Stimulated activated CD8-positive, alpha-beta memory T cell treated with anti-CD3 and anti-CD28 coated beads, Interleukin-12 subunit alpha, Interleukin-12 subunit beta, amount 100 ng/mL, for 1 hour (primary cell): ENCODE measurements at regions not wholly inside any gene's neighbourhood (a gene's known extent, or its start where the extent isn't known, plus 50 kb on each side); places are given as distances from the start of the nearest gene placed in this dataset.

Experiments used
- DNase-seq: peaks from one replicate; pipeline ENCODE4 v3.0.0-alpha.2; 2020; ENCODE audit warnings: low read depth

DNA sequence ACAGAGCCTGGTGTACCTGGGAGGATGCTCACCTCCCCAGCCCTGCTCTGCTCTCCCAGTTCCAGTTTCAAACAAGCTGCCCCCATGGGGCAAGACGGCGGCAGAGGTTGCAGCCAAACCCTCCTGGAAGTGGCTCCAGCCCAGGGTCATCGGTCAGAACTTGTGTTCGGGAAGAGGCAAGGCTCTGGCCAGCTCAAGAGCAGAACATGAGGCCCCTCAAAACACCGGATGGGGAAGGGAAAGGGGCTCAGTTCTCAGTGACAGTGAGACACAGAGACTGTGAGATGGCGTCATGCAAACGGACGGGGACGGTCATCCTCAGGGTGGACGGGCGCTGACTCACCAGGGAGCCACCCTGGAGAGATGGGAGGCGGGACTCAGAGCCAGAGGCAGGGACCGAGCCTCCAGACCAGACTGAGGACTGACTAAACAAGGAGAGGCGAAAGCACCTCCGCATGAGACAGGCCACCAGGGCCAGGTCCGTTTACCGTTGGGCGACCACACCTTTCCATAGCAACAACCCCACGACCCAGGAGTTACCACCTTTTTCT, 63.9 kb upstream of the GALNT9 start:
- DNase-seq: no peak

DNA sequence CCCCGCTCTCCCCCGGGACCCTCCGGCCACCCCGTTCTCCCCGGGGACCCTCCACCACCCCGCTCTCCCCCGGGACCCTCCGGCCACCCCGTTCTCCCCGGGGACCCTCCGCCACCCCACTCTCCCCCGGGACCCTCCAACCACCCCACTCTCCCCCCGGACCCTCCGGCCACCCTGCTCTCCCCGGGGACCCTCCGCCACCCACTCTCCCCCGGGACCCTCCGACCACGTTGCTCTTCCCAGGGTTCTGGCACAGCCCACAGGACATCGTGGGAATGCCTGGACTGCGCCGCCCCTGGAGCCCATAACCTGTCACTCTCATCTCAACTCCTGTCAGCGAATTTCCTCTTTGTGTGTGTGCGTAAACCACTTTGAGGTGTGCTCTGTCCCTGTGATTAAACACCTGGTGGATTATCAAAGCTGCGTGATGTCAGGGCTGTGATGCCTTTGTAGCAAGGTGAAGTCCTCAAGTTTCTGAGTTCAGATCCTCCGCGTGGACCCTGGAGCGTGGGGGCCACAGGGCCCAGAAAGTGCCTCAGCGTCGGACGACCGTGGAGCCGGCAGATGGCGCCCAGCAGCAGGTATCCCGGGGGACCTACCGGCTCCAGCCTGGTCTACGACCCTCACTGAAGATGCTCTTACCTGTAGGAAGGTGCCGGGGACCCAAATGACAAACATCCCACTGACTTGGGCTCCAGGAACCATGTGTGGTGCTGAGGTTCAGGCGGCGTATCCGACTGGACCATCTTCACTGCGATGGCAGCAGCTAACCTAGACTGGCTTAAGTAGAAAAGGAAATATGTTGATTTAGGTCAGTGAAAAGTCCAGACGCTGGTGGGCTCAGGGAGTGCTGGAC, 63.2 kb upstream of the GALNT9 start:
- no peak for DNase-seq

DNA sequence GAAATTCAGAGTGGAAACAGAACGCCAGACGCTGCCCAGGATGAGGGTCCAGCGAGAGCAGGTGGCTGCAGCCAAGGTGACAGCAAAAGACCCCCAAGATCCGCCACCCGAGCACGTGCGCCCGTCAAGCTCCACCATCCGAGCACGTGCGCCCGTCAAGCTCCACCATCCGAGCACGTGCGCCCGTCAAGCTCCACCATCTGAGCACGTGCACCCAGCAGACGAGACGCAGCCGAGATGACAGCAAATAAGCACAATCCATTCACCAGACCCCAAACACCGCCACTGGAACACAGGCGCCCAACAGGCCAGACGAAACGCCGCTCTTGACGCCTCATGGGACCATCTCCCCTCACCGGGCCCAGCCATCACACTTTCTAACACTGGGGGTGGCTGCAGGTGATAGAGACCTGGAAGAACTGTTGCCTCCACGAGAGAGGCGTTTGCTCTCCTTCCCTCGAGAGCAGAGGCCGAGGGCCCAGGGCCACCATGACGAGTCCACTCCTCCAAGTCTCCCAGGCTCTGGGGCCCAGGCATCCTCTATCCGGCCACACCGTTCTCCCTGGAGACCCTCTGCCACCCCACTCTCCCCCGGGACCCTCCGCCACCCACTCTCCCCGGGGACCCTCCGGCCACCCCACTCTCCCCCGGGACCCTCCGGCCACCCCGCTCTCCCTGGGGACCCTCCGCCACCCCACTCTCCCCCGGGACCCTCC, 62.1 kb upstream of the GALNT9 start:
- DNase-seq: no peak

DNA sequence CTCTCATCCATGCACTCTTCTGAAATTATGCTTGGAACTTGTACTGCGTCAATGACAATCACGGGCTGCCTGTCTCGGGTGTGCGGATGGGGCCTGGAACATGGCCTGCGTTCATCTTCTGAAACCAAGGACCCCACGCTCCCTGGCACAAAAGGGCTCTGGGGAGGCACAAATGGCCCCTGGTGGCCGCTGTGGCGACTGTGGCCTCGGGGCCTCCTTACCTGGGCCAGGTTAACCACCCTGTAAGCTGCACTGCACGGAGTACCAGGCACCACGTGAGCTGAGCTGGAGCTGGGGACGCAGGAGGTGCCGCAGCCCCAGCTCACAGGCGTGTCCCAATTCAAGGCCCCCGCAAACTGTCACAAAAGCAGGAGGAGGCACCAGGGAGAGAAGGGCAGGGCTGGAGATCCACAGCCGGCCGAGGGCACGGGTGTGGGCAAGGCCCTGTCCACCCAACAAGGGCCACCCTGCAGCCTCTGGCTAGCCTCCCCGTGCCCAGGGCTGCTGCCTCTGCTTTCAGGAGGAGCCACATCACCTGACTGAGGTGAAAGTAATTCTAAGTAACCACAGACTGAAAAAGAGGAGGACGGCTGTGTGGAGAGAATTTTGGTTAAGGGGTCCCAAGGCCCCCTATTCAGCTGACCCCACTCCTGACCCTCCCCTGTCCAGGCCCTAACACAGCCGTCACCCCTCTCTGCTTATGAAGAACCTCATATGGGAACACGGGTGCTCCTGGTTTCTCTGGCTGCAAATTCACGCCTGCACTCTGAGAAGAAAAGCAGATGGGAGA, 61.1 kb upstream of the GALNT9 start:
- no peak for DNase-seq

DNA sequence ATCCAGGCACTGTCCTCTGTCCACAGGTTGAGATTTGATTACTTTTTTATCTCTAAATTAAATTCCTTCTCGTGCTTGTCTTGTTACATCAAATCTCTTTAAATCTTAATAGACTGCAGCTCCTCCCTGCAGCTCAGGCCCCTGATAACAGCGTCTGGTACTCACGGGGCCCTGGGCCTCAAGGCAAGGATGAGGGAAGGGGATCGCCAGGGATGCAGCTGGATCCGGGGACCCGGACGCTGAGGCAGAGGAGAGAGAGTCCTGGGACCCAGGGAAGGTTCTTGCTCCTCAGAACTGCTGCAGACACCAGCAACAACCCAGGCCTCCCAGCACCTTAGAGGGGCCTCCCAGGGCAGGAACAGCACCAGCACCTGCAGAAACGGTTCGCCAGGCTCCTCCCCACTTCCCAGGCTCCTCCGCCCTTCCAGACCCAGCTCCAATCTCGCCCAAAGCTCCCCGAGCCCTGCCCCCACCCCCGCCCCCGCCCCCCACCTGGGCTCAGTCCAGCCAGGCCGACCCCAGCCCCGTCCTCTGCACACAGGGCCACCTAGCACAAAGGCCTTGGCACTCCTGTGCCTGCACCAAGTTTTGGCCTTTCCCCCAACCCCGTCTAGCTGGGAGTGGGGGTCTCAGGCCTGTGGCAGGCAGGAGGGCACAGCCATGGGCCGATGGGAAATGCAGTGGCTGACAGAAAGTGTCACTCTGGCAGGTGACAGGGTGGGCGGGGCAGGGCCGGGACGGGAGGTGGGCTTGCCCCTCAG, 60.3 kb upstream of the GALNT9 start:
- no peak for DNase-seq

DNA sequence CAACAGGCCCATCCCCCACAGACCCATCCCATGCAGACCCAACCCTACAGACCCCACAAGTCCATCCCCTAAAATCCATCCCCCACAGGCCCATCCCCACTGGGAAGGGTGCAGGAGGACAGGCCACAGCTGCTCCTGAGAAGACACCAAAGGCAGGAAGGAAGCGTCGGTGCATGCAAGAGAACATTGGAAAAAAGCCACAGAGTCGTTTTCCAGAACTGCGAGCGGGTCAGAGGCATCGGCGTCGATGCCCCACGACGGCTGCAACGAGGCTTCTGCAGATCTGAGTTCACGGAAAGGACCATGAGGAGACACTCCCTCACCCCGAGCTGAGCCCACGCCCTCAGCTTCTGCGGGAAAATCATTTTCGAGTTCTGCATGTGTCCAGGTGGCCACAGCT, 59.6 kb upstream of the GALNT9 start:
- no peak for DNase-seq

DNA sequence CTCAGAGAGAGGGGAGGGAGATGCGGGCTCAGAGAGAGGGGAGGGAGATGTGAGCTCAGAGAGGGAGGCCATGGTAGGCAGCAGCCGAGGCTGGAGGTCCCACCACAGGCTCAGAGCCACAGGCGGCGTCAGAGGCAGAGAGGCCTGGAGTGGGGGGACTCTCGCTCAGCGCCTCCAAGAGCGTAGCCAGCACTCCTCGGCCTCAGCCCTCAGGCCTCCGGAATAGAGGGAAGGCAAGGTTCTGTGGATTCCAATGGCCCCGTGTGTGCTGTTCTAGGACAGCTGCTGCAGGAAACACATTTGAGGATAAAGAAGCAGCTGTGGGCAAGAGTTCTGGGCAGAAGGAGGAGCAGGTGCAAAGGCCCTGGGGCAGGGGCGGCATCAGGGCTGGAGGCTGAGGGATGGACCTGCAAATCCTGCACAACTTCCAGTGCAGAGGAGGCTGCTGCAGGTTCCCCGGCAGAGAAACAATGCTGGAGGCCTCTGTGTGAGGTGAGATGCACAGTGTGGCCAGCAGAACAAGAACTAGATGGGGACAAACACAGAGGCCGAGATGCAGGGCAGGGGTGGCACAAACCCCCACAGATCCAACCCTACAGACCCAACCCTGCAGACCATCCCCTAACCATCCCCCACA, 59.1 kb upstream of the GALNT9 start:
- no peak for DNase-seq

DNA sequence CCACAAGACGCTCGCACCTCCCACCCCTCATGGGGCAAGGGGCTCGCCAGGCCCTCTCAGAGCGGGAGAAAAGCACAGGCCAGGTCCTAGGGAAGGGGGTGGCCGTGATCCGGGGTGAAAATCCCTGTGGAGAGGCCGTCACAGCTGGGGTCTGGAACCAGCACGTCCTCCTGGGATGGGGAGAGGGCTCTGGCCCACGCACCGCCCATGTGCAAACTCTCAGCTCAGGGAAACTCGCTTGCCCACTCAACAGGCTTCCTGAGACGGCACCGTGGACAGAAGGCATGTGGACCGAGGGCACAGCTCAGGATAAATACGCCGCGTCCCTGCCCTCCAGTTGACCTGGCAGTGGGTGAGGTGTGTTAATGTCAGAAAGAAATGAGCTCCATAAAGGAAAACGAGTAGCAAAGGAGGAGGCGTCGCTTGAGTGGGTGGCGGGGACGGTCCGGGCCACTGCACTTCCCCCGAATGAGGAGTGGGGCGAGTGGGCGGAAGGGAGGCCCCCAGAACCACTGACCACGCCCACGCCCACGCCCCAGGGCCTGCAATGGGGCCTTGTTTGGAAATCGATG, 57.6 kb upstream of the GALNT9 start:
- no peak for DNase-seq

DNA sequence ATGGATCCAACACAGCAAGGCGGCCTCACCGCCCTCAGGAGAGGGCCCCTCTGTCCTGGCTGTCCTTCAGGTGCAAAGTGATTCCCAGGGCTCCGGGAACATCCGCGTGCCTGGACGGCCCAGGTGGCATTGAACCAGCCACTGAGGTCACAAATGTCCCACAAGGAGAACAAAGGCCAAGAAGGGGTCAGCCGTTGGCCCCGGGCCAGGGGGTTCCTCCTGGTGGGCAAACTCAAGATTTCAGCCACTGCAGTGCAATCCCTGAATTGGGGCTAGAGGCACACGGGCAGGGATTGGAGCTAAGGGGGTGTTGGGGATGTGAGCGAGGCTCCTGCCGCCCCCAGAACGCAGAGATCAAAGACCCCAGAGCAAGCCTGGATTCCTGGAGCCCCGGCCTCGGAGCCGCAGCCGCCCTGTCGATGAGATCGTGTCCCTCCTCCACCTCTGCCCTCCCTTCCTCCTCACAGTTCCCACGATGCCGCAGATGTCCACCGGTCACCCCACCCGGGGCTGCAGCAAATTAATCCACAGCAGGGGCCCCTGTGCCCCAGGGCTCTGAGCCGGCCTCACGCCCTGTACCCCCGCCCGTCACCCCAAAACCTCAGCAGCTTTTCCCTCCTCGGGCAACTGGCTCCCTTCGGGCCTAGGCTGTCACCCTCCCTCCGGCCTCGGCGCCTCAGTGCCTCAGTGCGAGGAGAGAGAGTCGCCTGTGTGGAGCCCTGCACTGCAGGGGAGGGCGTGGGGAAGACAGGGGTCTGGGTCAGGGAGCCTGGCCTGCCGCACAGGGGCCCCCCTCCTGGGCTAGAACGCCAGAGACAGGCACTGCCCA, 56.7 kb upstream of the GALNT9 start:
- DNase-seq: no peak

DNA sequence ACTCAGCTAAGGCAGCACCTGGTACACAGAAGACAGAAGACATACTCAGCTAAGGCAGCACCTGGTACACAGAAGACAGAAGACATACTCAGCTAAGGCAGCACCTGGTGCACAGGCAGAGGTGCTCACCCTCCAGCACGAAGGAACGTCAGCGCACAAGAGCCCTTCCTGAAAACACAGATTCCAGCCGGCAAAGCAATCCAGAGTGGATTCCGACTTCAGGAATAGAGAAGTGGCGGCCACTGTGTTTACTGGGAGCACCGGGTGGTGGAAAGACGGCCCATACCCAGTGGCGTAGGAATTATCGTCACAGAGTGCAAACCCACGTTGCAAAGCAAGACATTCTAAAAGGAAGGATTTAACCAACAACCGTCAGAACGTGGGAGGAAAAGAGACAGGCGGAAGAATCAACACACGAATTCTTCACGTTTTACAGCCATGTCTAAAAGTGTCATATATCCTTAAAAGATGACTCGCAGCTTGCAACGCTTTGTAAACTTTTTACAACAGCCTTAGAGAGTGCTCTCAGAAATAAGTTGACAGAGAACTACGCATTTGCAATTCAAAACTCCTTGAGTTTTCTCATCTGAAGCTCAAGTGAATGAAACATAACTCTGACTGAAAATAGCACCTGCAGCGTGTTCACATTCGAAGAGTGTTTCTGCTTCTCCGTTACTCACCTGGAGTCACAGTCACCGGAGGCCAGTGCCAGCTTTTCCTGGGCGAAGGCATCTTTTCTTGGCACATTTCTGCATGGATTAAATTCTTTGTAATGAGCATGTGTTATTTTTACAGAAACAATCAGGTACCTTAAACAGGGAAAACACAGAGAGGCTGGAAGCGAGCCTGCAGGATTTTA, 55.8 kb upstream of the GALNT9 start:
- DNase-seq: no peak

DNA sequence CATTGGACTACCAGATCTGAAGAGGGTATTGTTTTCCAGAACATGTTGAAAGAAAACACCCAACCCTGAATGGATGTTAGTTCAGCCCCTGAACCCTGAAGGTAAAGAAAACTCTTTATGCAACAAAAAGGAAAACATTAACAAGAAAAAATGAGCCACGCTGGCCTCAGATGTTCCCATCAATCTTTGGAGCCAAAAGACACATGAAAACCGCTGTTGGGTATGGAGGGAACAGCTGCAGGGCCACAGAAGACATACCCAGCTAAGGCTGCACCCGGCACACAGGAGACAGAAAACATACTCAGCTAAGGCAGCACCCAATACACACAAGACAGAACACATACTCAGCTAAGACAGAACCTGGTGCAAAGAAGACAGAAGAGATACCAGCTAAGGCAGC, 51.3 kb upstream of the GALNT9 start:
- DNase-seq: no peak

DNA sequence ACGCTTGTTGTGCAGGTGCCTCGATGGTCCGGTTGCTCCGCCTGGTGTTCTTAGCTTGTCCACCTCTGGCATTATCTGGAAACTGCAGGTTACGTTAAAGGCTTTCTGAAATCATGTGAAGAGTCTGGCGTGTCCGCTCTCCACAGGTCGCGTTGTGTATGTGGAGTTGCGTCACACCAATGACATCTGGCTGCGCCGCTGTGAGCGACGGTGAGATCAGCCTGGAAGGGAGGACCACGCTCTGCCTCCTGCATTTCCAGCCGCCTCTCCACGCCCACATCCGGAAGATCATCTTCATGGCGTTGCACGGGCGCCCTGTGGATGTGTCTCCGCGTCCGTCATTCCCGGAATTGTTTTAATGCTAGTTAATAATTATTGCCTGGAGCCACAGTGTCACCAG, 50.6 kb upstream of the GALNT9 start:
- no peak for DNase-seq

DNA sequence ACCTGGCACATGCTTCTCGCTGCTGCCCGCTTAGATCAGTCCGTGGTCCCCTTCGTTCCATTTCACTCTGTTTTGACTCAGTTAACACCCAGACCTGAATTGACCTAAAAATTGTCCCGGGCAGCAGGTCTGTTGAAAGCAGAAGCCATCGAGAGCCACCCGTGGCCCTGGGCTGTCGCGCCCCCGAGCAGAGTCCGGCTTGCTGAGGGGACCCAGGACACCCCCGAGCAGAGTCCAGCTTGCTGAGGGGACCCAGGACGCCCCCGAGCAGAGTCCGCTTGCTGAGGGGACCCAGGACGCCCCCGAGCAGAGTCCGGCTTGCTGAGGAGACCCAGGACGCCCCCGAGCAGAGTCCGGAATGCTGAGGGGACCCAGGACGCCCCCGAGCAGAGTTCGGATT, 50.2 kb upstream of the GALNT9 start:
- DNase-seq: no peak
